Mesenchymal stem cell (in vitro differentiated cells and primary cell): ENCODE measurements at regions not wholly inside any gene's neighbourhood (a gene's known extent, or its start where the extent isn't known, plus 50 kb on each side); places are given as distances from the start of the nearest gene placed in this dataset.

Experiments used
- DNase-seq: peaks from one replicate; pipeline ENCODE4 v3.0.0-alpha.2; 2013
- H2AFZ ChIP-seq: one replicate; pipeline ENCODE4 v1.6.1; 2013; ENCODE audit warnings: low read depth, mild to moderate bottlenecking, control low read depth, inconsistent platforms, low read length, moderate library complexity
- H2AK5ac ChIP-seq: 2 replicates; pipeline ENCODE4 v1.6.1; 2013; ENCODE audit warnings: low read length, moderate library complexity, mild to moderate bottlenecking, inconsistent platforms; ENCODE audit not compliant: severe bottlenecking
- H2BK120ac ChIP-seq: one replicate; pipeline ENCODE4 v1.6.1; 2013; ENCODE audit warnings: low read depth, mild to moderate bottlenecking, inconsistent platforms, low read length, moderate library complexity
- H2BK12ac ChIP-seq, 2 experiments: one replicate each; pipeline ENCODE4 v1.6.1; 2013; ENCODE audit warnings: inconsistent platforms in 2 of 2, low read length in 2 of 2, mild to moderate bottlenecking in 2 of 2, moderate library complexity in 2 of 2, control low read depth in 1 of 2
- H2BK15ac ChIP-seq: one replicate; pipeline ENCODE4 v1.6.1; 2013; ENCODE audit warnings: mild to moderate bottlenecking, low read depth, inconsistent platforms; ENCODE audit not compliant: poor library complexity, severe bottlenecking
- H2BK5ac ChIP-seq: 2 replicates; pipeline ENCODE4 v1.6.1; 2013; ENCODE audit warnings: low read depth, mild to moderate bottlenecking, low read length, control low read depth, inconsistent platforms; ENCODE audit not compliant: poor library complexity, severe bottlenecking
- H3K14ac ChIP-seq, 2 experiments: one replicate each; pipeline ENCODE4 v1.6.1; 2013; ENCODE audit warnings: inconsistent platforms in 2 of 2, low read length in 2 of 2, control low read depth in 1 of 2, mild to moderate bottlenecking in 1 of 2, moderate library complexity in 1 of 2
- H3K18ac ChIP-seq, 2 experiments: one replicate each; pipeline ENCODE4 v1.6.1; 2013; ENCODE audit warnings: inconsistent platforms in 2 of 2, low read length in 2 of 2, control low read depth in 1 of 2, low read depth in 1 of 2, mild to moderate bottlenecking in 1 of 2
- H3K23ac ChIP-seq, 2 experiments: one replicate each; pipeline ENCODE4 v1.6.1; 2013; ENCODE audit warnings: inconsistent platforms in 2 of 2, low read length in 2 of 2, mild to moderate bottlenecking in 2 of 2, moderate library complexity in 2 of 2, control low read depth in 1 of 2
- H3K27ac ChIP-seq: 2 replicates; pipeline ENCODE4 v1.5.1; 2013; ENCODE audit warnings: mild to moderate bottlenecking, moderate library complexity, low read length, control low read depth, inconsistent platforms; ENCODE audit not compliant: poor library complexity, severe bottlenecking
- H3K27me3 ChIP-seq, 2 experiments: 2 replicates each; pipeline versions ENCODE4 v1.6.1 to v1.7.0; 2013; ENCODE audit warnings: low read length in 2 of 2, mild to moderate bottlenecking in 2 of 2, moderate library complexity in 2 of 2, control low read depth in 1 of 2, inconsistent platforms in 1 of 2; ENCODE audit not compliant: control insufficient read depth in 1 of 2, insufficient read depth in 1 of 2
- H3K36me3 ChIP-seq, 2 experiments: 2 replicates each; pipeline versions ENCODE4 v1.6.1 to v1.7.0; 2013; ENCODE audit warnings: low read length in 2 of 2, control low read depth in 1 of 2, inconsistent platforms in 1 of 2, low read depth in 1 of 2, mild to moderate bottlenecking in 1 of 2; ENCODE audit not compliant: insufficient read depth in 2 of 2, control insufficient read depth in 1 of 2
- H3K4ac ChIP-seq, 2 experiments: one replicate each; pipeline ENCODE4 v1.6.1; 2013; ENCODE audit warnings: inconsistent platforms in 2 of 2, low read length in 2 of 2, mild to moderate bottlenecking in 2 of 2, moderate library complexity in 2 of 2, control low read depth in 1 of 2, low read depth in 1 of 2
- H3K4me1 ChIP-seq: 2 replicates; pipeline ENCODE4 v1.6.1; 2013; ENCODE audit warnings: low read depth, low read length, control low read depth; ENCODE audit not compliant: control insufficient read depth, insufficient read depth
- H3K4me2 ChIP-seq: 2 replicates; pipeline ENCODE4 v1.6.1; 2013; ENCODE audit warnings: low read length, mild to moderate bottlenecking, inconsistent platforms; ENCODE audit not compliant: poor library complexity, severe bottlenecking
- H3K4me3 ChIP-seq, 2 experiments: 2 replicates each; pipeline versions ENCODE4 v1.5.1 to v1.7.0; 2013; ENCODE audit warnings: low read length in 2 of 2, mild to moderate bottlenecking in 2 of 2, control low read depth in 1 of 2, low read depth in 1 of 2; ENCODE audit not compliant: insufficient read depth in 1 of 2
- H3K79me1 ChIP-seq: replicated peaks from 2 replicates; pipeline ENCODE4 v1.6.1; 2013; ENCODE audit warnings: mild to moderate bottlenecking, control low read depth, low read length, inconsistent platforms; ENCODE audit not compliant: poor library complexity, severe bottlenecking
- H3K9ac ChIP-seq: 2 replicates; pipeline ENCODE4 v1.7.0; 2013; ENCODE audit warnings: mild to moderate bottlenecking, low read length, moderate library complexity
- H3K9me3 ChIP-seq: 2 replicates; pipeline ENCODE4 v1.7.0; 2013; ENCODE audit warnings: mild to moderate bottlenecking, low read length; ENCODE audit not compliant: control insufficient read depth
- H4K8ac ChIP-seq: one replicate; pipeline ENCODE4 v1.6.1; 2013; ENCODE audit warnings: inconsistent platforms, mild to moderate bottlenecking, low read length, moderate library complexity
- H4K91ac ChIP-seq: one replicate; pipeline ENCODE4 v1.6.1; 2013; ENCODE audit warnings: mild to moderate bottlenecking, low read length, inconsistent platforms
- WGBS: methylation state at CpG from one replicate; pipeline ENCODE4 v1.1.7; 2013; ENCODE audit warnings: mixed read lengths; 5-methylcytosine and 5-hydroxymethylcytosine counted together

GRCh38 chrX:42392846-42393245, 385.1 kb downstream of the PPP1R2C start:
- no peaks in the 10 kb centered on the region for H3K79me1 ChIP-seq
- H4K91ac ChIP-seq, result no peak overlapping the region
- H2AFZ ChIP-seq, result no peak overlapping the region
- no peak overlapping the region for H3K4ac ChIP-seq
- no peak overlapping the region for H4K8ac ChIP-seq
- H3K36me3 ChIP-seq, result no peaks in the 10 kb centered on the region
- no peak overlapping the region for H2BK5ac ChIP-seq
- no peaks in the 10 kb centered on the region for H3K9me3 ChIP-seq
- H3K4me1 ChIP-seq, result no peaks in the 10 kb centered on the region
- no CpG with 5 or more reads among the region's 1 CpG for WGBS
- no peak overlapping the region for H2AK5ac ChIP-seq
- no peak overlapping the region for H2BK15ac ChIP-seq
- no peak overlapping the region for H3K9ac ChIP-seq
- H3K27me3 ChIP-seq, result peaks cover 0 to 4% of the 10 kb centered on the region in 2 experiments
- no peak overlapping the region for H3K27ac ChIP-seq
- DNase-seq, result no peak
- H3K18ac ChIP-seq, result no peak overlapping the region
- no peak overlapping the region for H3K14ac ChIP-seq
- H2BK12ac ChIP-seq, result no peak overlapping the region
- H3K4me3 ChIP-seq, result no peak overlapping the region
- no peak overlapping the region for H3K4me2 ChIP-seq
- no peak overlapping the region for H2BK120ac ChIP-seq
- no peak overlapping the region for H3K23ac ChIP-seq

GRCh38 chrX:42386681-42387080, 391.3 kb downstream of the PPP1R2C start:
- no peak for DNase-seq
- Histone ChIP-seq H3K9me3 (no peaks in the 10 kb centered on the region), H2AK5ac (no peak overlapping the region), H3K36me3 (no peaks in the 10 kb centered on the region), H3K4me3 (no peak overlapping the region), H3K4me2 (no peak overlapping the region), H3K9ac (no peak overlapping the region), H2AFZ (no peak overlapping the region), H3K79me1 (no peaks in the 10 kb centered on the region), H3K27ac (no peak overlapping the region), H2BK120ac (no peak overlapping the region), H3K23ac (no peak overlapping the region), H4K8ac (no peak overlapping the region), H3K4me1 (no peaks in the 10 kb centered on the region), H3K18ac (no peak overlapping the region), H3K4ac (no peak overlapping the region), H3K14ac (no peak overlapping the region), H2BK15ac (no peak overlapping the region), H2BK12ac (no peak overlapping the region), H4K91ac (no peak overlapping the region), H3K27me3 (peaks cover 0 to 34% of the 10 kb centered on the region in 2 experiments), H2BK5ac (no peak overlapping the region)
- WGBS, result no CpG with 5 or more reads among the region's 2 CpGs

GRCh38 chrX:42385730-42386129, 392.2 kb downstream of the PPP1R2C start:
- Histone ChIP-seq H2BK15ac (no peak overlapping the region), H3K9ac (no peak overlapping the region), H2AFZ (no peak overlapping the region), H3K27ac (no peak overlapping the region), H3K14ac (no peak overlapping the region), H3K18ac (no peak overlapping the region), H3K4me2 (no peak overlapping the region), H3K9me3 (no peaks in the 10 kb centered on the region), H3K23ac (no peak overlapping the region), H4K8ac (no peak overlapping the region), H2BK12ac (no peak overlapping the region), H3K4me3 (no peak overlapping the region), H2BK5ac (no peak overlapping the region), H3K36me3 (no peaks in the 10 kb centered on the region), H2AK5ac (no peak overlapping the region), H2BK120ac (no peak overlapping the region), H3K4me1 (no peaks in the 10 kb centered on the region), H3K79me1 (no peaks in the 10 kb centered on the region), H3K4ac (no peak overlapping the region), H3K27me3 (peaks cover 0 to 34% of the 10 kb centered on the region in 2 experiments), H4K91ac (no peak overlapping the region)
- DNase-seq, result no peak
- 70% methylated on average over 1 of the region's 2 CpGs for WGBS

GRCh38 chrX:42384956-42385355, 393.0 kb downstream of the PPP1R2C start:
- H3K4me2 ChIP-seq, result no peak overlapping the region
- no peak for DNase-seq
- no peak overlapping the region for H3K9ac ChIP-seq
- H3K23ac ChIP-seq, result no peak overlapping the region
- H3K9me3 ChIP-seq, result no peaks in the 10 kb centered on the region
- H3K4me3 ChIP-seq, result no peak overlapping the region
- no peak overlapping the region for H2BK120ac ChIP-seq
- no peak overlapping the region for H3K14ac ChIP-seq
- H2BK15ac ChIP-seq, result no peak overlapping the region
- no peak overlapping the region for H3K18ac ChIP-seq
- H2BK5ac ChIP-seq, result no peak overlapping the region
- H4K8ac ChIP-seq, result no peak overlapping the region
- H2AFZ ChIP-seq, result no peak overlapping the region
- no peak overlapping the region for H4K91ac ChIP-seq
- no peak overlapping the region for H2AK5ac ChIP-seq
- no peak overlapping the region for H3K27ac ChIP-seq
- peaks cover 0 to 41% of the 10 kb centered on the region in 2 experiments for H3K27me3 ChIP-seq
- no peaks in the 10 kb centered on the region for H3K4me1 ChIP-seq
- H2BK12ac ChIP-seq, result no peak overlapping the region
- no peak overlapping the region for H3K4ac ChIP-seq
- H3K79me1 ChIP-seq, result no peaks in the 10 kb centered on the region
- H3K36me3 ChIP-seq, result no peaks in the 10 kb centered on the region
- WGBS, result 79% methylated on average over 1 of the region's 1 CpG
